H1 (cell line): ENCODE measurements at regions not wholly inside any gene's neighbourhood (a gene's known extent, or its start where the extent isn't known, plus 50 kb on each side); places are given as distances from the start of the nearest gene placed in this dataset.

Experiments used
- GABPA ChIP-seq: IDR thresholded peaks from 2 replicates; pipeline ENCODE4 v1.6.1; 2011; ENCODE audit warnings: mild to moderate bottlenecking, low read length, moderate library complexity, borderline replicate concordance; ENCODE audit not compliant: insufficient read depth
- HDAC6 ChIP-seq: IDR thresholded peaks from one replicate; pipeline ENCODE4 v1.7.1; 2012; ENCODE audit warnings: low read depth, mild to moderate bottlenecking, inconsistent platforms, low read length, moderate library complexity
- MAFK ChIP-seq: IDR thresholded peaks from 2 replicates; pipeline ENCODE4 v1.6.1; 2012; ENCODE audit warnings: low read depth, mild to moderate bottlenecking, improper control_type of control experiment, low read length
- POLR2A ChIP-seq, 2 experiments: IDR thresholded peaks; 1 replicate in 1 of 2; 2 replicates in 1 of 2; pipeline ENCODE4 v1.6.1; 2011; ENCODE audit warnings: low read depth in 2 of 2, low read length in 2 of 2, mild to moderate bottlenecking in 2 of 2; ENCODE audit errors: control extremely low read depth in 1 of 2
- RAD21 ChIP-seq, 2 experiments: IDR thresholded peaks in 1 of 2; conservative IDR thresholded peaks in 1 of 2; 2 replicates each; pipeline ENCODE4 v1.6.1; 2011; ENCODE audit warnings: low read depth in 2 of 2, low read length in 2 of 2, improper control_type of control experiment in 1 of 2, inconsistent platforms in 1 of 2, mild to moderate bottlenecking in 1 of 2, moderate library complexity in 1 of 2
- SIN3A ChIP-seq, 2 experiments: IDR thresholded peaks in 1 of 2; conservative IDR thresholded peaks in 1 of 2; 2 replicates each; pipeline ENCODE4 v1.6.1; 2011 to 2012; ENCODE audit warnings: low read length in 2 of 2, improper control_type of control experiment in 1 of 2, low read depth in 1 of 2, mild to moderate bottlenecking in 1 of 2
- SP1 ChIP-seq: IDR thresholded peaks from 2 replicates; pipeline ENCODE4 v1.6.1; 2011; ENCODE audit warnings: low read depth, low read length
- TF ChIP-seq, protein P1 (sequence below), 3 experiments: IDR thresholded peaks; 1 replicate in 2 of 3; 2 replicates in 1 of 3; pipeline versions ENCODE4 v1.5.1 to v1.6.1; 2011; ENCODE audit warnings: low read length in 3 of 3, mild to moderate bottlenecking in 3 of 3, inconsistent platforms in 2 of 3, low read depth in 1 of 3, moderate library complexity in 1 of 3; ENCODE audit not compliant: insufficient read depth in 1 of 3; ENCODE audit errors: control extremely low read depth in 1 of 3
- TF ChIP-seq, protein P2 (sequence below): IDR thresholded peaks from 2 replicates; pipeline ENCODE4 v1.6.1; 2012; ENCODE audit warnings: inconsistent platforms
- TF ChIP-seq, protein P3 (sequence below): IDR thresholded peaks from 2 replicates; pipeline ENCODE4 v1.6.1; 2011; ENCODE audit warnings: low read depth, mild to moderate bottlenecking, low read length; ENCODE audit not compliant: insufficient read depth
- TF ChIP-seq, protein P4 (sequence below): IDR thresholded peaks from 2 replicates; pipeline ENCODE4 v1.6.1; 2011; ENCODE audit warnings: low read length, improper control_type of control experiment

DNA sequence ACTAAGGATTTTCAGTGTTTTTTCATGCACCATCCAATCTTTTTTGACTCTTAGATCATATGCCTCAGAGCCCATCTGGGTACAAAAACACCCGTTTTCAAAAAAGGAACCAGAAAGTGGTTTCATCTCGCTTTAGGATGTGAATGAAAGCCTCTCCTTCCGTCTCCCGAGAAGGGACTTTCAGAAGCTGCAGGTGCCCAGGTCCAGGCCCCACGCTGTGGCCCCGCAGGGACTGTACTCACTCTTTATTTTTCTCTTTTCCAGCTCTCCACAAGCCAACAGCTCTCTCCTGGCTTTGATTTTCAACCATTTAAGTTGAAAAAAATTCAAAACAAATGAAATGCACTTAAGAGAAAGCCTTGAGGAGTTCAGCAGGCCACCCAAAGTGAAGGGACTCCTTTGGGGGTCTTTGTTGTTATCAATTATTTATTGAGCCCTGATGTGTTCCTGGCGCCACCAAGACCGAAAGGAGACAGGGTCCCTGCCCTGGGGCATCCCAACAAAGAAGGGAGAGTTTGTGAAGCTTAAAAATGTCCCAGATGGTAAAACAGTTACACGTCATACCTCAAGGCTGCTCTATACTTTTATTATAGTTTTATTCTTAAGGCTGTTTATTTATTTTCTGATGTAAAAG, 467.3 kb downstream of the PREX1 start:
- TF ChIP-seq, protein P1, sequence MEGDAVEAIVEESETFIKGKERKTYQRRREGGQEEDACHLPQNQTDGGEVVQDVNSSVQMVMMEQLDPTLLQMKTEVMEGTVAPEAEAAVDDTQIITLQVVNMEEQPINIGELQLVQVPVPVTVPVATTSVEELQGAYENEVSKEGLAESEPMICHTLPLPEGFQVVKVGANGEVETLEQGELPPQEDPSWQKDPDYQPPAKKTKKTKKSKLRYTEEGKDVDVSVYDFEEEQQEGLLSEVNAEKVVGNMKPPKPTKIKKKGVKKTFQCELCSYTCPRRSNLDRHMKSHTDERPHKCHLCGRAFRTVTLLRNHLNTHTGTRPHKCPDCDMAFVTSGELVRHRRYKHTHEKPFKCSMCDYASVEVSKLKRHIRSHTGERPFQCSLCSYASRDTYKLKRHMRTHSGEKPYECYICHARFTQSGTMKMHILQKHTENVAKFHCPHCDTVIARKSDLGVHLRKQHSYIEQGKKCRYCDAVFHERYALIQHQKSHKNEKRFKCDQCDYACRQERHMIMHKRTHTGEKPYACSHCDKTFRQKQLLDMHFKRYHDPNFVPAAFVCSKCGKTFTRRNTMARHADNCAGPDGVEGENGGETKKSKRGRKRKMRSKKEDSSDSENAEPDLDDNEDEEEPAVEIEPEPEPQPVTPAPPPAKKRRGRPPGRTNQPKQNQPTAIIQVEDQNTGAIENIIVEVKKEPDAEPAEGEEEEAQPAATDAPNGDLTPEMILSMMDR (IDR thresholded peaks at IDR 0.05; ENCODE audit: control extremely low read depth in 1 of 3, insufficient read depth in 1 of 3, low read depth in 1 of 3, low read length in 3 of 3), result no peak
- no peak for TF ChIP-seq MAFK
- no peak for TF ChIP-seq GABPA
- no peak for TF ChIP-seq SIN3A (conservative IDR thresholded peaks at IDR 0.05 in 1 of 2, IDR thresholded peaks at IDR 0.05 in 1 of 2; ENCODE audit: low read depth in 1 of 2, low read length in 2 of 2)
- TF ChIP-seq POLR2A (IDR thresholded peaks at IDR 0.05; ENCODE audit: control extremely low read depth in 1 of 2, low read depth in 2 of 2, low read length in 2 of 2), result no peak
- TF ChIP-seq, protein P2, sequence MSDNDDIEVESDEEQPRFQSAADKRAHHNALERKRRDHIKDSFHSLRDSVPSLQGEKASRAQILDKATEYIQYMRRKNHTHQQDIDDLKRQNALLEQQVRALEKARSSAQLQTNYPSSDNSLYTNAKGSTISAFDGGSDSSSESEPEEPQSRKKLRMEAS, result no peak
- no peak for TF ChIP-seq SP1
- TF ChIP-seq, protein P3, sequence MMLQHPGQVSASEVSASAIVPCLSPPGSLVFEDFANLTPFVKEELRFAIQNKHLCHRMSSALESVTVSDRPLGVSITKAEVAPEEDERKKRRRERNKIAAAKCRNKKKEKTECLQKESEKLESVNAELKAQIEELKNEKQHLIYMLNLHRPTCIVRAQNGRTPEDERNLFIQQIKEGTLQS, result no peak
- TF ChIP-seq HDAC6, result no peak
- TF ChIP-seq, protein P4, sequence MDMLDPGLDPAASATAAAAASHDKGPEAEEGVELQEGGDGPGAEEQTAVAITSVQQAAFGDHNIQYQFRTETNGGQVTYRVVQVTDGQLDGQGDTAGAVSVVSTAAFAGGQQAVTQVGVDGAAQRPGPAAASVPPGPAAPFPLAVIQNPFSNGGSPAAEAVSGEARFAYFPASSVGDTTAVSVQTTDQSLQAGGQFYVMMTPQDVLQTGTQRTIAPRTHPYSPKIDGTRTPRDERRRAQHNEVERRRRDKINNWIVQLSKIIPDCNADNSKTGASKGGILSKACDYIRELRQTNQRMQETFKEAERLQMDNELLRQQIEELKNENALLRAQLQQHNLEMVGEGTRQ, result no peak
- TF ChIP-seq RAD21 (IDR thresholded peaks at IDR 0.05 in 1 of 2, conservative IDR thresholded peaks at IDR 0.05 in 1 of 2; ENCODE audit: low read depth in 2 of 2, low read length in 2 of 2), result no peak
